ENCODE measurements at regions not wholly inside any gene's neighbourhood (a gene's known extent, or its start where the extent isn't known, plus 50 kb on each side); places are given as distances from the start of the nearest gene placed in this dataset.

DNA sequence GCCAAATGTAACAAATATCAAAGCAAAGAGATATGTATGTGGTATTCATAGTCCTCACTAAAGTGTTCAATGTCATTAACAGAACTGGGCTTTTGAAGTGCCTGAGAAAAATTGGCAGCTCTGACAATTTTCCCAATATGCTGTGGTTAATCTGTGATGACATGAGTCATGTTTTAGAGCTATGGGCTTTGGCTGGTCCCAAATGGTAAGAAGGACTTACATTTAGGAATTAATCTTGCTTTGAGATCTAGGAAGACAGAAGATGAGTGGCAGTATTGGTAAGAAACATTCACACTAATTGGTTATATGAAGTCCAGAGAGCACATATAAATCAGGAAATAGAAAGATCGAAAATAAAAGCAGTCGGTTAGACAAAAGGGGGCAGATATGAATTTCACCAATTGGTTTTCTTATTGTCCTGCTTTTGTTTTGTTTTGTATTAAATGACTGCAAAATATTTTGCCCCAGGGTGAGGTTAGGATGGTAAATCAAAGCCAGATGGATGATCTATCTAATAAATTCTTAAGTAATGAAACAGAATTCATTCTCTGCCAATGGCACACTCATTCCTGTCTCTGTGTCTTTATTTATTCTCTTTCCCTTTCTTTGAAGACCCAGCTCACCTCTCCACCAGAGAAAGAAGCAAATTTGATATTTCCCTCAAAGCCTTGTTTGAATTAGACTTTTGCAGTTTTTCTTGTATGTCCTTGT, 993.1 kb downstream of the RPA4 start:
- TF ChIP-seq POLR2A (IDR thresholded peaks at IDR 0.05), result no peak
- TF ChIP-seq, protein P1, sequence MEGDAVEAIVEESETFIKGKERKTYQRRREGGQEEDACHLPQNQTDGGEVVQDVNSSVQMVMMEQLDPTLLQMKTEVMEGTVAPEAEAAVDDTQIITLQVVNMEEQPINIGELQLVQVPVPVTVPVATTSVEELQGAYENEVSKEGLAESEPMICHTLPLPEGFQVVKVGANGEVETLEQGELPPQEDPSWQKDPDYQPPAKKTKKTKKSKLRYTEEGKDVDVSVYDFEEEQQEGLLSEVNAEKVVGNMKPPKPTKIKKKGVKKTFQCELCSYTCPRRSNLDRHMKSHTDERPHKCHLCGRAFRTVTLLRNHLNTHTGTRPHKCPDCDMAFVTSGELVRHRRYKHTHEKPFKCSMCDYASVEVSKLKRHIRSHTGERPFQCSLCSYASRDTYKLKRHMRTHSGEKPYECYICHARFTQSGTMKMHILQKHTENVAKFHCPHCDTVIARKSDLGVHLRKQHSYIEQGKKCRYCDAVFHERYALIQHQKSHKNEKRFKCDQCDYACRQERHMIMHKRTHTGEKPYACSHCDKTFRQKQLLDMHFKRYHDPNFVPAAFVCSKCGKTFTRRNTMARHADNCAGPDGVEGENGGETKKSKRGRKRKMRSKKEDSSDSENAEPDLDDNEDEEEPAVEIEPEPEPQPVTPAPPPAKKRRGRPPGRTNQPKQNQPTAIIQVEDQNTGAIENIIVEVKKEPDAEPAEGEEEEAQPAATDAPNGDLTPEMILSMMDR (IDR thresholded peaks at IDR 0.05), result no peak
- intact Hi-C loops (cut with DNase I), result no loop called here
- no peak for DNase-seq
- Histone ChIP-seq H3K36me3 (no peaks in the 10 kb centered on the region), H3K27ac (no peak overlapping the region), H3K4me3 (replicated peaks in 1 of 3) (no peak overlapping the region), H3K9me3 (no peaks in the 10 kb centered on the region), H3K27me3 (peaks cover 3% of the 10 kb centered on the region), H3K4me1 (no peaks in the 10 kb centered on the region)
- WGBS, 2 donors, result 92 to 95% methylated on average over 2 of the region's 2 CpGs

DNA sequence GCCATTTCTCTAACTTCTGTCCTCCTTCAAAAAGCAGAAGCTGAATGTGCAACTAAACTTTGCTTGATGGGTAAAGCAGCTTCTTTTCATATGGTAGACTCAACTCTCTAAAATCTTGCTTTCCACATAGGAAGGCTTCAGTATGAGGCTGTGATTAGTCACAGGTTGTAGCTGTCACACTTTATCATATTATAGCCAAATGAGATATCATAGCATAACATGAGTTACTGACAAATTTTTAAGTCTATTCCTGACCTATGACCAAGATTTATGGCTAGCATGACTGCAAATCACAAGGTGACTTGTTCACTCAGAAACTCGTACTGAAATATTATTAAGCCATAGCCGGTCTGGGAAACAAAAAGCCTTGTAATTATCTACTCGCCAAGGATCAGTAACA, 998.6 kb downstream of the RPA4 start:
- Histone ChIP-seq H3K9me3 (no peaks in the 10 kb centered on the region), H3K36me3 (no peaks in the 10 kb centered on the region), H3K27ac (no peak overlapping the region), H3K4me1 (no peaks in the 10 kb centered on the region), H3K4me3 (replicated peaks in 1 of 3) (no peak overlapping the region), H3K27me3 (no peaks in the 10 kb centered on the region)
- intact Hi-C loops (cut with DNase I), result no loop called here
- DNase-seq, result no peak
- 29 to 31% methylated on average over 3 of the region's 3 CpGs for WGBS, 2 donors
- TF ChIP-seq, protein P1 (IDR thresholded peaks at IDR 0.05), result no peak
- TF ChIP-seq POLR2A (IDR thresholded peaks at IDR 0.05), result no peak

DNA sequence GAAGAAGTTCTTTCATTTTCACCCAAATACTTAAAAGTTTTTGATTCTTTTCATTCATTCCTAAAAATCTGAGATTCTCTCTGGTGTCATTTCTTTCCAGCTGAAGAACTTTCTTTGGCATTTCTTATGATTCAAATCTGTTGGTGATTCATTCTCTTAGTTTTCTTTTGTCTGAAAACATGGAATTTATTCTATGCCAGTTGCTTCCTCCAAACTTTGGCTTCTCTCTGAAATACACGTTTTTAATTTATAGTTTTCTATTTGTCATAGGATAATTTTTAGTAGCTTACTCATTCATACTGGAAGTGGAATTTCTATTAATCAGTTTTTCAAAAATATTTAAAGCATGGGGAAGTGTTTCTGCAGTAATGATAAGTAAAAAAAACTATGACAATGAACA, 1012.0 kb downstream of the RPA4 start:
- no peaks in the 10 kb centered on the region for H3K27me3 ChIP-seq
- H3K4me1 ChIP-seq, result no peaks in the 10 kb centered on the region
- intact Hi-C loops (cut with DNase I), result no loop called here
- H3K9me3 ChIP-seq, result no peaks in the 10 kb centered on the region
- no peak for DNase-seq
- H3K27ac ChIP-seq, result no peak overlapping the region
- H3K36me3 ChIP-seq, result no peaks in the 10 kb centered on the region
- no peak overlapping the region for H3K4me3 ChIP-seq (replicated peaks in 1 of 3)
- no peak for TF ChIP-seq POLR2A (IDR thresholded peaks at IDR 0.05)
- TF ChIP-seq, protein P1 (IDR thresholded peaks at IDR 0.05), result no peak
- 51 to 59% methylated on average over 1 of the region's 1 CpG for WGBS, 2 donors

DNA sequence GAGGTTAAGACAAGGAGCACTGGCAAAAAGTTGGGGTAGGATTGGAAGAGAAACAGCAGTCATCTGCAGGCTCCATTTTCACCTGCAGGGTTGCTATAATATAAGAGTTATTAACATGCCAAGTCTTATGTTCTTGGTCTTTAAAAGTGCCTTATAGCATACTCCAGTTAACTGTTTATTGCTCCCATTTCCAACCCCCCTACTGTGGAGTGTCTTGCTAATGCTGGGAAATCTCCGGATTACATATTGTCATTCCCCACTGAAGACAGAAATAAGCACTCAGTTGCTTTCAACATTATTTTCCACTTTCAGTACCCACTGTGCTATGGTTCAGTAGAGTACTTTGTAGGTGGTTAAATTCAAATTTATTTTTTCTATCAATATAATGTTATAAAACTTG, 1014.3 kb downstream of the RPA4 start:
- H3K36me3 ChIP-seq, result no peaks in the 10 kb centered on the region
- no peaks in the 10 kb centered on the region for H3K27me3 ChIP-seq
- no peak overlapping the region for H3K4me3 ChIP-seq (replicated peaks in 1 of 3)
- WGBS, 2 donors, result 95% methylated on average over 1 of the region's 1 CpG
- no peak for DNase-seq
- TF ChIP-seq, protein P1 (IDR thresholded peaks at IDR 0.05), result no peak
- no peak for TF ChIP-seq POLR2A (IDR thresholded peaks at IDR 0.05)
- H3K9me3 ChIP-seq, result no peaks in the 10 kb centered on the region
- intact Hi-C loops (cut with DNase I), result no loop called here
- no peaks in the 10 kb centered on the region for H3K4me1 ChIP-seq
- no peak overlapping the region for H3K27ac ChIP-seq

DNA sequence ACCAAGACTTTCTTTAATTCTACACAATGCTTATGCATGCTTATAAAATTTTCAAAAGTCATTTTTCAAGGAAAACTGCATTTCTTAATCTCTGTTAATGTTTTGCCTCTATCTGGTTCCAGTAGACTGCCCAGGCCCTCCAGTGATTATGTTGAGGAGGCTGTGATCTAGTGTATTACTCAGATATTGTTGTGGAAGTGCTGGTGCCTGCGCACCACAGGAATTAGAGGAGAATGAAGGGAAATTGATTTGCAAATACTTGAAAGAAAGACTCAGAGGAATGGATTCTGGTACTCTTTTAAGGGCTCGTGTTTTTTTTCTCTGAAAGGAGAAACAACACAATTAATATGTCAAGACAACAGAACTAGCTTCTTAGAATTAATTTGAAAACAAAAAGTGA, 1015.1 kb downstream of the RPA4 start:
- TF ChIP-seq, protein P1 (IDR thresholded peaks at IDR 0.05), result no peak
- TF ChIP-seq POLR2A (IDR thresholded peaks at IDR 0.05), result no peak
- no peaks in the 10 kb centered on the region for H3K27me3 ChIP-seq
- no peaks in the 10 kb centered on the region for H3K36me3 ChIP-seq
- H3K4me3 ChIP-seq (replicated peaks in 1 of 3), result no peak overlapping the region
- WGBS, 2 donors, result 48 to 49% methylated on average over 2 of the region's 2 CpGs
- DNase-seq, result no peak
- intact Hi-C loops (cut with DNase I), result no loop called here
- no peaks in the 10 kb centered on the region for H3K4me1 ChIP-seq
- H3K9me3 ChIP-seq, result no peaks in the 10 kb centered on the region
- no peak overlapping the region for H3K27ac ChIP-seq
